ENCODE measurements at regions not wholly inside any gene's neighbourhood (a gene's known extent, or its start where the extent isn't known, plus 50 kb on each side); places are given as distances from the start of the nearest gene placed in this dataset.
"Not testable (repeated sequence)": the region's sequence is repeated elsewhere in the genome, so short reads cannot be mapped to it uniquely, and the experiment has no call there.

- no peak for DNase-seq (ENCODE audit: low read depth in 4 of 4, low spot score in 2 of 4)
These were observed 54.1 kb downstream of the MAFB start for GRCh38 chr20:40634891-40635290.

- DNase-seq (ENCODE audit: low read depth in 4 of 4, low spot score in 2 of 4), result no peak
These were observed 55.7 kb downstream of the MAFB start for GRCh38 chr20:40633123-40633850.

GRCh38 chr20:40632346-40632976 is 56.6 kb downstream of the MAFB start:
- no peak for DNase-seq (ENCODE audit: low read depth in 4 of 4, low spot score in 2 of 4)

- no peak for DNase-seq (ENCODE audit: low read depth in 4 of 4, low spot score in 2 of 4)
These were observed 57.9 kb downstream of the MAFB start for GRCh38 chr20:40631119-40631631.

GRCh38 chr20:40630713-40631112 is 58.3 kb downstream of the MAFB start:
- no peak for DNase-seq (ENCODE audit: low read depth in 4 of 4, low spot score in 2 of 4)

- no peak for DNase-seq (ENCODE audit: low read depth in 4 of 4, low spot score in 2 of 4)
These were observed 58.9 kb downstream of the MAFB start for GRCh38 chr20:40630099-40630498.

GRCh38 chr20:40628877-40629276 is 60.2 kb downstream of the MAFB start:
- DNase-seq (ENCODE audit: low read depth in 4 of 4, low spot score in 2 of 4), result no peak

GRCh38 chr20:40619053-40619452 is 70.0 kb downstream of the MAFB start:
- not testable (repeated sequence) for DNase-seq (ENCODE audit: low read depth in 4 of 4, low spot score in 2 of 4)

- no peak for DNase-seq (ENCODE audit: low read depth in 4 of 4, low spot score in 2 of 4)
These were observed 71.4 kb downstream of the MAFB start for GRCh38 chr20:40617594-40617993.

- no peak for DNase-seq (ENCODE audit: low read depth in 4 of 4, low spot score in 2 of 4)
These were observed 76.2 kb downstream of the MAFB start for GRCh38 chr20:40612837-40613236.

- no peak for DNase-seq (ENCODE audit: low read depth in 4 of 4, low spot score in 2 of 4)
These were observed 76.8 kb downstream of the MAFB start for GRCh38 chr20:40612247-40612646.

GRCh38 chr20:40610730-40611129 is 78.3 kb downstream of the MAFB start:
- DNase-seq (ENCODE audit: low read depth in 4 of 4, low spot score in 2 of 4), result no peak

GRCh38 chr20:40607927-40608326 is 81.1 kb downstream of the MAFB start:
- no peak for DNase-seq (ENCODE audit: low read depth in 4 of 4, low spot score in 2 of 4)

- DNase-seq (ENCODE audit: low read depth in 4 of 4, low spot score in 2 of 4), result no peak
These were observed 82.4 kb downstream of the MAFB start for GRCh38 chr20:40606660-40607059.

GRCh38 chr20:40606237-40606636 is 82.8 kb downstream of the MAFB start:
- no peak for DNase-seq (ENCODE audit: low read depth in 4 of 4, low spot score in 2 of 4)

- DNase-seq (ENCODE audit: low read depth in 4 of 4, low spot score in 2 of 4), result no peak
These were observed 84.6 kb downstream of the MAFB start for GRCh38 chr20:40604416-40604815.

GRCh38 chr20:40603057-40603651 is 85.9 kb downstream of the MAFB start:
- DNase-seq (ENCODE audit: low read depth in 4 of 4, low spot score in 2 of 4), result no peak

- DNase-seq (ENCODE audit: low read depth in 4 of 4, low spot score in 2 of 4), result no peak
These were observed 86.7 kb downstream of the MAFB start for GRCh38 chr20:40602381-40602780.

GRCh38 chr20:40600441-40601219 is 88.4 kb downstream of the MAFB start:
- DNase-seq (ENCODE audit: low read depth in 4 of 4, low spot score in 2 of 4), result no peak

- DNase-seq (ENCODE audit: low read depth in 4 of 4, low spot score in 2 of 4), result no peak
These were observed 89.0 kb downstream of the MAFB start for GRCh38 chr20:40599987-40600386.

GRCh38 chr20:40592941-40593340 is 96.1 kb downstream of the MAFB start:
- DNase-seq (ENCODE audit: low read depth in 4 of 4, low spot score in 2 of 4), result no peak

Measured in left renal cortex interstitium (tissue), 4 donors.